GM13976 (cell line): ENCODE measurements at regions not wholly inside any gene's neighbourhood (a gene's known extent, or its start where the extent isn't known, plus 50 kb on each side); places are given as distances from the start of the nearest gene placed in this dataset.

Experiments
- DNase-seq: peaks from one replicate; pipeline ENCODE4 v3.0.0; 2012; ENCODE audit warnings: low spot score
- in situ Hi-C: fragments of 300-500 bp; cut with MboI; formaldehyde crosslinking; loops from one replicate; pipeline ENCODE4 v1.12.0; 2022; ENCODE audit warnings: low sequenced_read_pairs, mixed read lengths, inconsistent platforms; ENCODE audit not compliant: unreplicated experiment
- TF ChIP-seq, protein P1 (sequence below): IDR thresholded peaks from 2 replicates; pipeline ENCODE4 v1.5.1; 2012; ENCODE audit warnings: borderline replicate concordance, mild to moderate bottlenecking; ENCODE audit not compliant: insufficient read depth; ENCODE audit errors: extremely low read depth, missing control alignments, control extremely low read depth

DNA sequence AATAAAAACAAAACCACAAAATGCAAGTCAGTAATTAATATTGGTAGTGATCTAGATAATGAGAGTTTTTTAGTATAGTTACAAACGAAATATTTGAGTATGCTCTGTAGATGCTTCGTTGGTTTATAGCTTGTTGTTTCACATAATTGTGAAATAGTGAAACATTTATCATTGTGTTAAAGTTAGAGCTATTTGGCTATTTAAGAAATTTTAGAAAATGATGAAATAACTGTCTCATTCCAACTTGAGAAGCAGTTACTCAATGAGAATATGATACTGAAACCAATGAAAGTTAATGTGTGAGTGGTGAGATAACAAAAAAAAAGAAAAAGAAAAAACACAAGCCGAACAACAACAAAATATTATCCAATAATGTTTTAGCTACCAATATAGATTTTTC lies 475.6 kb upstream of the ZEB2 start:
- in situ Hi-C loops, result no loop called here
- no peak for DNase-seq
- TF ChIP-seq, protein P1, sequence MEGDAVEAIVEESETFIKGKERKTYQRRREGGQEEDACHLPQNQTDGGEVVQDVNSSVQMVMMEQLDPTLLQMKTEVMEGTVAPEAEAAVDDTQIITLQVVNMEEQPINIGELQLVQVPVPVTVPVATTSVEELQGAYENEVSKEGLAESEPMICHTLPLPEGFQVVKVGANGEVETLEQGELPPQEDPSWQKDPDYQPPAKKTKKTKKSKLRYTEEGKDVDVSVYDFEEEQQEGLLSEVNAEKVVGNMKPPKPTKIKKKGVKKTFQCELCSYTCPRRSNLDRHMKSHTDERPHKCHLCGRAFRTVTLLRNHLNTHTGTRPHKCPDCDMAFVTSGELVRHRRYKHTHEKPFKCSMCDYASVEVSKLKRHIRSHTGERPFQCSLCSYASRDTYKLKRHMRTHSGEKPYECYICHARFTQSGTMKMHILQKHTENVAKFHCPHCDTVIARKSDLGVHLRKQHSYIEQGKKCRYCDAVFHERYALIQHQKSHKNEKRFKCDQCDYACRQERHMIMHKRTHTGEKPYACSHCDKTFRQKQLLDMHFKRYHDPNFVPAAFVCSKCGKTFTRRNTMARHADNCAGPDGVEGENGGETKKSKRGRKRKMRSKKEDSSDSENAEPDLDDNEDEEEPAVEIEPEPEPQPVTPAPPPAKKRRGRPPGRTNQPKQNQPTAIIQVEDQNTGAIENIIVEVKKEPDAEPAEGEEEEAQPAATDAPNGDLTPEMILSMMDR, result no peak

DNA sequence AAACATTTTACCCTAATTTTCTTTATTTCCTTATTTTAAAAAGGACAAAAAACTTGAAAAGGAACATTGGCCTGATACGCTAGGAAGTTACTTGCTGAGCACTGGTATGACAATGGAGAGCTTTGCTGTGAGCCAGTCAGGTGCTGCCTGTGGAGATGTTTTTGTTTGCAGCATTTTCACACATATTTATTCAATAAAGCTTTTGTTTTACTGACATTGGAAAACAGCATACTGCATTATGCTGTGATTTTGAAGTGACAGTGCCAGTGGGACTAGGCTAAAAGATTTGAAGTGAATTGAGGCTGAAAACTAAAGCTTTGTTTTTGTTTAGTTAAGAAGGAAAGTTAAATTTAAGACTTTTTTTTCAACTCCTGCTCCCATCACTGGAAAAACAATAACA lies 470.7 kb upstream of the ZEB2 start:
- in situ Hi-C loops, result no loop called here
- TF ChIP-seq, protein P1, result no peak
- no peak for DNase-seq

DNA sequence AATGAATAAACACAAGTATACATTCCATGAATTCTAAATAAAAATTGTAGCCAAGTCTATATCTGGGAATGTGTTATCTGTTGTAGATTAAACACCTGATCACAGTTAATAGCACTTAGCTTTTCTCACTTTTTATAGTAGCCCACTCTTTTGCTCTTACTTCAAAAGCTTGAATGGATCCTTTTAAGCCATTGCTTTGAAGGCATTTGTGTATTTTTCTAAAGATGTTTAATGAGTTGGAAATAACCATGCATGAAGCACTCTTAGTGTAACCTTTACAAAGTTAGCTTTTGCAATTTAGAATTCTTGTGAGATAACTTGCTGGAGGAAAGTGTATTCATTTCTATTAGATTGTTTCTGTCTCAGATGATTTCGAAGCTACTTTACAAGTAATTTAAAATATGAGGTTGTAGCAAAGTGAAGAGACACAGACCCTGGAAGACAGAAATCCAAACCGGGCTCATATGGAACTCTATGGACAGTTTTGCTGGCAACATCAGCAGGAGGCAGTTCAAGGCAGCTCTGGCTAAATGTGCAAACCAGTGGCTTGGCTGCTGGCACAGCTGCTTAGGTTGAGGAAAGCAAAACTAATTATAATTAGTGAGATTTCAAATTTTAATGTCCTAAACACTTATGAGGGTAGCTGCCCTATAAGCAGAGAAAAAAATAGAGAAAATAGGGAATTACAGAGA lies 469.8 kb upstream of the ZEB2 start:
- TF ChIP-seq, protein P1, result no peak
- in situ Hi-C loops, result no loop called here
- DNase-seq, result no peak

DNA sequence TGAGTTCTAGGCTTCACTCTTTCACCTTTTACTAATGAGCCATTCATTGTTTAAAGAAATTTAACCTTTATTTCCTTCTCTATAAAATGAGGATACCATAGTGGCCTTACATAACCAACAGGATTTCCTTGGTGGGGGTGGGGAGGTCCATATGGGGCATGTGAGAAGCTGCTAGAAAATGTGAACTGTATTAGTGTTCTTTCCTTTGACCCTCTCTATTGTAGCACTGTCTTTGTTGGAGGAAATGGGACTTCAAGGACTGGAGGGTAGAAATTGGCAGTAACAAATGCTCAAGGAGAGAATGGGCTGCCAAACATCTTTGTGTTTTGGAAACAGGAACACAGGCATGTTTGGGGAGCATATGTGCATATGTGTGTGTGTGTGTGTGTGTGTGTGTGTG lies 468.7 kb upstream of the ZEB2 start:
- TF ChIP-seq, protein P1, result no peak
- in situ Hi-C loops, result no loop called here

DNA sequence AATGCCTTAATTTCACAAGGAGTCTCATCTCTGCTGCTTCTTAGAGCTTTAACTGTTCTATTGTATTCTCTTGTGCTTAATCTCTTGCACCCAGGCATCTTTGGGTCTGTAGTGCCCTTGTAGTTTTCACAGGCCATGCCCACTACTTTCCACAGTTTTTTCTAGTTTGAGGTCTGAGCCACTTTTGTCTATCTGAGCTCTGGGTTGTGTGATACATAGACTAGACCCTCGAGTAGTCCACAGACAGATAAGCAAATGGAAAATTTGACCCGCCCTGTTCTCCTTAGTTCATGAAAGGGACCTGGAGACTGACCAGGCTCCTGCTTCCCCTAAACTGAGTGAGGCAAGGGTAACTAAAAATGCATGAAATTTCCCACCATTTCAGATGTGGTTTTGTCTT lies 466.8 kb upstream of the ZEB2 start:
- DNase-seq, result no peak
- in situ Hi-C loops, result no loop called here
- TF ChIP-seq, protein P1, result no peak

More for the DNA sequence above, 468.7 kb upstream of the ZEB2 start:
- no peak for DNase-seq

DNA sequence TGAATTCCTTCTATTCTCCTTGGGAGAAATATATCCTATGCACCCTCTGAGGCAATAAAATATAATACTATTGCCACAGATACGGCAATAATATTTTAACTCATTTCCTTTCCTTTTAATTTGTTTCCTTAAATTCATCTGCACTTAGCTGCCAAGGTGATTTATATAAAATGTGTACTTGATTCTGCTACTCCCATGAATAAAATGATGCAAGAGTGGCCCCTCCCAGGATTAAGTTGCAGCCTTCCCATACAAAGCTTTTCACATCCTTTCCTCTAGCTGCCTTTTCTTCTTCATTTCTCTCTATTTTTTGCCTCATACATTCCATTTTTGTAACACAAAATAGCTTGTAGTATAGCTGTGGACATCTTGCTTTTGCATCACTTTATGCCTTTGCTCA lies 464.1 kb upstream of the ZEB2 start:
- TF ChIP-seq, protein P1, result no peak
- no peak for DNase-seq
- in situ Hi-C loops, result no loop called here

DNA sequence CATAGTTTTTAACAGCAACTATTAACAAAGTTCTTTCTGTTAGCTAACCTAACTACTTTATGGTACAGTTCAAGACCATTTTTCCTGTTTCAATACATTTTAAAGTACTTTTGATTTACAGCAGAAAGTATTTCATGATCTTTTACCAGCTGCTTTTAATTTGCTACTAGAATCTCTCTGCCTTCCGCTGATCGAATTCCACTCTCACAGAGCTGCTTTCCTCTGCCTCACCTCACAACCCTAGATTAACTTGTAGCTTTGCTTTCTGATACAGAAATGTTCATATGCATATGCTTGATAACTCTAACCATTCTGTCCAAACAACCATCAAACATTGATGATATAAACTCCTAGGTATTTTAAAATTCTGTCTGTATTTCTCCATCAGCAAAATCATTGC lies 463.2 kb upstream of the ZEB2 start:
- in situ Hi-C loops, result no loop called here
- TF ChIP-seq, protein P1, result no peak
- no peak for DNase-seq
